Sigmoid colon (tissue), 4 donors: ENCODE measurements at regions not wholly inside any gene's neighbourhood (a gene's known extent, or its start where the extent isn't known, plus 50 kb on each side); places are given as distances from the start of the nearest gene placed in this dataset.

ENCODE experiments used
- CTCF ChIP-seq, 4 experiments: fragments of 450-650 bp in 3 of 4; fragments of 200-600 bp in 1 of 4; IDR thresholded peaks; one replicate each; pipeline ENCODE4 v1.5.1; 2016 to 2019; ENCODE audit warnings: antibody characterized with exemption in 4 of 4, mild to moderate bottlenecking in 3 of 4, moderate library complexity in 2 of 4
- POLR2A ChIP-seq, 2 donors: fragments of 450-650 bp; IDR thresholded peaks; one replicate each; pipeline ENCODE4 v1.6.1; 2016; ENCODE audit warnings: antibody characterized with exemption in 2 of 2, mild to moderate bottlenecking in 2 of 2, moderate library complexity in 2 of 2
- POLR2AphosphoS5 ChIP-seq, 4 donors: sonication (generic); formaldehyde crosslinking; IDR thresholded peaks; one replicate each; pipeline ENCODE4 v1.6.1; 2017; ENCODE audit warnings: antibody characterized with exemption in 4 of 4

GRCh38 chr14:101233808-101234207, 327.5 kb upstream of the DIO3 start:
- TF ChIP-seq CTCF (IDR thresholded peaks at IDR 0.05) (no peak), POLR2A (IDR thresholded peaks at IDR 0.05) (no peak), POLR2AphosphoS5 (IDR thresholded peaks at IDR 0.05) (no peak)
